ENCODE measurements at regions not wholly inside any gene's neighbourhood (a gene's known extent, or its start where the extent isn't known, plus 50 kb on each side); places are given as distances from the start of the nearest gene placed in this dataset.
"Not testable (repeated sequence)": the region's sequence is repeated elsewhere in the genome, so short reads cannot be mapped to it uniquely, and the experiment has no call there.

- no peak for TF ChIP-seq CTCF (IDR thresholded peaks at IDR 0.05; ENCODE audit: low read depth, low read length)
- no peak overlapping the region for H3K4me3 ChIP-seq (ENCODE audit: low read depth, low read length)
These were observed 240.2 kb upstream of the GLRA1 start for GRCh38 chr5:152164860-152165259.

GRCh38 chr5:152159894-152160293, 235.2 kb upstream of the GLRA1 start:
- not testable (repeated sequence) for H3K4me3 ChIP-seq (ENCODE audit: low read depth, low read length)

- not testable (repeated sequence) for H3K4me3 ChIP-seq (ENCODE audit: low read depth, low read length)
These were observed 229.8 kb upstream of the GLRA1 start for GRCh38 chr5:152154452-152154851.

GRCh38 chr5:152151940-152152339, 227.3 kb upstream of the GLRA1 start:
- TF ChIP-seq CTCF (IDR thresholded peaks at IDR 0.05; ENCODE audit: low read depth, low read length), result no peak
- H3K4me3 ChIP-seq (ENCODE audit: low read depth, low read length), result no peak overlapping the region

- no peak overlapping the region for H3K4me3 ChIP-seq (ENCODE audit: low read depth, low read length)
- TF ChIP-seq CTCF (IDR thresholded peaks at IDR 0.05; ENCODE audit: low read depth, low read length), result no peak
These were observed 226.5 kb upstream of the GLRA1 start for GRCh38 chr5:152151113-152151512.

GRCh38 chr5:152147286-152147685, 222.6 kb upstream of the GLRA1 start:
- no peak for TF ChIP-seq CTCF (IDR thresholded peaks at IDR 0.05; ENCODE audit: low read depth, low read length)
- no peak overlapping the region for H3K4me3 ChIP-seq (ENCODE audit: low read depth, low read length)

- no peak overlapping the region for H3K4me3 ChIP-seq (ENCODE audit: low read depth, low read length)
- no peak for TF ChIP-seq CTCF (IDR thresholded peaks at IDR 0.05; ENCODE audit: low read depth, low read length)
These were observed 221.9 kb upstream of the GLRA1 start for GRCh38 chr5:152146566-152146965.

- no peak overlapping the region for H3K4me3 ChIP-seq (ENCODE audit: low read depth, low read length)
- TF ChIP-seq CTCF (IDR thresholded peaks at IDR 0.05; ENCODE audit: low read depth, low read length), result no peak
These were observed 219.9 kb upstream of the GLRA1 start for GRCh38 chr5:152144556-152144955.

GRCh38 chr5:152144030-152144429, 219.4 kb upstream of the GLRA1 start:
- TF ChIP-seq CTCF (IDR thresholded peaks at IDR 0.05; ENCODE audit: low read depth, low read length), result no peak

More at GRCh38 chr5:152144030-152144429, 219.4 kb upstream of the GLRA1 start:
- no peak overlapping the region for H3K4me3 ChIP-seq (ENCODE audit: low read depth, low read length)
